Stimulated activated naive B cell treated with anti-CD40 and anti-IgM and Interleukin-4, amounts not matched to agents 10 μg/mL and 1 μg/mL and 100 μg/mL, for 72 hours (primary cell): ENCODE measurements at regions not wholly inside any gene's neighbourhood (a gene's known extent, or its start where the extent isn't known, plus 50 kb on each side); places are given as distances from the start of the nearest gene placed in this dataset.
"Not testable (repeated sequence)": the region's sequence is repeated elsewhere in the genome, so short reads cannot be mapped to it uniquely, and the experiment has no call there.

Experiments
- ATAC-seq, 2 donors: fragments of 150-1000 bp; cut with Tn5 transposase; replicated peaks; 2 replicates each; pipeline ENCODE4 v1.10.0; 2021; ENCODE audit warnings: moderate library complexity in 1 of 2
- DNase-seq: peaks from one replicate; pipeline ENCODE4 v3.0.0; 2021
- H3K27ac Mint-ChIP-seq: one replicate; pipeline ENCODE4 v1.8.0; 2022; ENCODE audit warnings: mild to moderate bottlenecking, mixed read lengths
- H3K27me3 Mint-ChIP-seq, 2 donors: one replicate each; pipeline ENCODE4 v1.8.0; 2022; ENCODE audit warnings: mixed read lengths in 2 of 2
- H3K36me3 Mint-ChIP-seq, 2 donors: one replicate each; pipeline ENCODE4 v1.8.0; 2022; ENCODE audit warnings: mixed read lengths in 2 of 2, mild to moderate bottlenecking in 1 of 2
- H3K4me1 Mint-ChIP-seq, 2 donors: one replicate each; pipeline ENCODE4 v1.8.0; 2022; ENCODE audit warnings: mixed read lengths in 2 of 2, mild to moderate bottlenecking in 1 of 2
- H3K4me3 Mint-ChIP-seq, 2 donors: one replicate each; pipeline ENCODE4 v1.8.0; 2022; ENCODE audit warnings: mild to moderate bottlenecking in 2 of 2, mixed read lengths in 2 of 2, moderate library complexity in 1 of 2
- H3K9me3 Mint-ChIP-seq, 2 donors: one replicate each; pipeline ENCODE4 v1.8.0; 2022; ENCODE audit warnings: mixed read lengths in 2 of 2, mild to moderate bottlenecking in 1 of 2

DNA sequence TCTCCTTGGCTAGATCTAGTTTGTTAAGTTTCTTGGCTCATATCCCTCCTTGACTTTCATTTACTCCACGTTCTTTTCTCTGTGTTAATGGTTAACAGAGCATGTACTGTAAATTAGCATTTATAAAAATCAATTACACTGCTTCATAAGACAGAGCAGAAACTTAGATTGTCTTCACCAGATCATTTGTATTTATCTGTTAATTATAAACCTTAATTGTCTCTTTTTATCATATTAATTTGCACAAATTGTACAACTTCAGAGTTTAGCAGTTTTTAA lies 221.2 kb upstream of the EGLN3 start:
- no peak overlapping the region for H3K4me3 Mint-ChIP-seq
- DNase-seq (no peak), ATAC-seq (no peak)
- H3K4me1 Mint-ChIP-seq, result peaks cover 4 to 8% of the 10 kb centered on the region in 2 donors
- H3K27ac Mint-ChIP-seq, result no peak overlapping the region
- no peaks in the 10 kb centered on the region for H3K36me3 Mint-ChIP-seq
- H3K27me3 Mint-ChIP-seq, result no peaks in the 10 kb centered on the region
- no peaks in the 10 kb centered on the region for H3K9me3 Mint-ChIP-seq

DNA sequence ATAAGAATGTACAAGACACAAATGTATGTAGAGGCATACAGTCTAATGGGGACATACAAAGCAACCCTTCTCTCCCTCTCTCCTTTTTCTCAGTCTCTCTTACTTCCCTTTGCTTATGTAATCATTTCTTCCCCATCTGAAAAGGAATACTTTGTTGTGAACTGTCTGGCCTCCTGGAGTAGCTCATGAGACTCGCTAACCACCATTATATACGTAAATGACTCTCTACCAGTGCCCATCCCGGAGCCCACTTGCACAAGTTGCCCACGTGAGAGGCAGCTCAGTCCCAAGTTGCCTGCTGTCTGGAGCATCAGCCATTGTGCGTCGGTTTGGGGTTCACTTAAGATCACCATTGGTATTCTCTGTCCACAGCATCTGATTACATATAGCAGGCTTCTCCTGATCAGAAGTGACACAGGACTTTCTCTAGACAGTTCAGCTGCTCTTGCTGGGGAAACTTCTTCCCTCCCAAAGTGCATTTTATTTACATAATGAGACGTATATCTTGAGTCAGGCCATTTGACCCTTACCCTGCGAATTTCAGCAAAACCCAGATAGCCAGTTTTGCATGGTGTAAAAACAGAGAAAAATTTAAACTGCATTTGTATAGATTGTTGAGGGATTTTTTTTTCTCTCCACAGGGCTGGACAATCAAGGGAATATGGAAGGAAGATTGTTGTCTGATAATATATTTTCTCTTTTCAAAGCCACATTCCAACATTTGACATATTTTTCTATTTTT lies 220.7 kb upstream of the EGLN3 start:
- Mint-ChIP-seq H3K4me3 (no peak overlapping the region), H3K4me1 (peaks cover 4 to 8% of the 10 kb centered on the region in 2 donors), H3K36me3 (no peaks in the 10 kb centered on the region), H3K9me3 (no peaks in the 10 kb centered on the region), H3K27me3 (no peaks in the 10 kb centered on the region), H3K27ac (no peak overlapping the region)
- no peak for ATAC-seq
- no peak for DNase-seq

DNA sequence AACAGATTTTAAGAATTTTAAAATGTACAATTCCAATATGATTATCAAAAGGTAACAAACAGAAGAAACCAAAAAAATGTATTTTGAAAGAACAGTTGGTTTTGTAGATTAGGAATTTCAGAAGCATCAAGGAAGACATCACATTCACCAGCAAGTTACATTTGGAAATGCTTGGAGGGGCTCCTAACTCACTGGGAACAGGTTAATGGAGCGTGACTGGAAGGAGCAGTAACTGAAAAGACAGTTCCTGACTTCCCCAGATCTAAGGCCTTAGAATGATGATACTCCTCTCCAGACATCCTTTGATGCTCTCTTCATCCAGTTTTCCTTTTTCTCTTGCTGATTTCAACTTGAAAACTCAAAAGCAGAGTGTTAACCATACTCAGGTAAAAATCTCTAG lies 220.0 kb upstream of the EGLN3 start:
- ATAC-seq (no peak), DNase-seq (no peak)
- Mint-ChIP-seq H3K36me3 (no peaks in the 10 kb centered on the region), H3K27ac (no peak overlapping the region), H3K9me3 (no peaks in the 10 kb centered on the region), H3K4me3 (no peak overlapping the region), H3K27me3 (peaks cover 0 to 5% of the 10 kb centered on the region in 2 donors), H3K4me1 (peaks cover 4% of the 10 kb centered on the region in 2 donors)

DNA sequence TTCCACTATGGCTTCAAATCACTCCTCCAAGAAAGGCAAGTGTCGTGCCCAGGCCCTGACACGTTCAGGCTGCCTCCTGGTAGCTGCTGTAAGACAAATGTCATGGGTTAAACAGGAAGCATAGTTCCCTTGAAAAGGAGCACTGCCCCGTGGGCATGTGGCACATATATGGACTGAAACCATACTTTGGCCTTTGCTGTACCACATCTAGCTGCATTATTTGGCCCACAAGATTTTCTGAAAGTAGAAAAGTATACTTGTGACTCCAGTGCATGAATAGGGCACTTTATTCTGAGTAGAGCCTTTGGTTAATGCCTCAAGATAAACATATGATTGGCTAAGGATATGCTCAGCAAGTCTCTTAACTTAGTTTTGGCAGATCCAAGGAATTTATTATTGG lies 218.7 kb upstream of the EGLN3 start:
- DNase-seq (no peak), ATAC-seq (no peak)
- H3K27ac Mint-ChIP-seq, result no peak overlapping the region
- no peaks in the 10 kb centered on the region for H3K4me1 Mint-ChIP-seq
- H3K9me3 Mint-ChIP-seq, result no peaks in the 10 kb centered on the region
- no peak overlapping the region for H3K4me3 Mint-ChIP-seq
- peaks cover 0 to 5% of the 10 kb centered on the region in 2 donors for H3K27me3 Mint-ChIP-seq
- H3K36me3 Mint-ChIP-seq, result no peaks in the 10 kb centered on the region

DNA sequence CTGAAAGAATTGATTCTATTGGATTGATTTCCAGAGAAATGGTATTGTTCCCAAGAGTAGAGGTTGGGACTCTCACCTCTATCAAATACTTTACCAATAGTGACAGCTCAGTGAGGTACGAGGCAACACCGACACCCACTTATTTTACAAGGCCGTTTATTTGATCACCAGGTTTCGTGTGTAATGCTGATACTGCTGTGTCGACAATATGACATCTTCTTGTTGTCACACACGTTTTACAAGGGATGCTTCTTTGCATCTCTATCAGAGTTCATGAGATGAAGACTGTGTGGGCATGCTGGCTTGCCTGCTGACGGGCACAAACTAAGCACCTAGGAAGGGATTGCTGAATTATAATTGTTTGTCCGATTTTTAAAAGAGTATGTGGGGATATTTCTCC lies 217.8 kb upstream of the EGLN3 start:
- no peak overlapping the region for H3K27ac Mint-ChIP-seq

DNA sequence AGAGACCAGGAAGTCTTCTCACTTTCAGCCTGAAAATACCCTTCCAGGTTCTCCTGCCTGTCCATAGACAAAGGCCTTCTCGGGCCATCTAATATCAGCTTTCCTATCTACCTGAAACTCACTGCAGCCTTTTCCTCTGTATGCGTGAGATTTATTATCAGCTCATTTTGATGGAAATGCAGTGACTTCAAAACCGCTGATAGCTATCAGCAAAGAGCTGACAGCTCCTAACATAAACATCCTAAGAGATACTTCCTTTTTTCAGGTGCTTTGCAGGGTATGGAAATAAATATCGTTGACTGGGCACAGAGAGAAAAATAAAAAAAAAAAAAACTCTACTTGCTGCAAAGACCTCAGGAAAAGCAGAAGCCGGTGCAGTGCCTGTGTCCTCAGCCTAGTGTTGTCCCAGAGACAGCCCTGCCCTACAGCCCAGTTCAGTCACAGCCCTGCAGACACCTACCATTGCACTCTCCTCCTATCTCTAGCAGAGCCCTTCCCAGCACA lies 215.0 kb upstream of the EGLN3 start:
- no peaks in the 10 kb centered on the region for H3K4me1 Mint-ChIP-seq
- ATAC-seq (no peak), DNase-seq (no peak)
- no peak overlapping the region for H3K27ac Mint-ChIP-seq
- no peaks in the 10 kb centered on the region for H3K9me3 Mint-ChIP-seq
- no peak overlapping the region for H3K4me3 Mint-ChIP-seq
- H3K36me3 Mint-ChIP-seq, result no peaks in the 10 kb centered on the region
- H3K27me3 Mint-ChIP-seq, result peaks cover 0 to 8% of the 10 kb centered on the region in 2 donors

More for the DNA sequence above, 217.8 kb upstream of the EGLN3 start:
- Mint-ChIP-seq H3K36me3 (no peaks in the 10 kb centered on the region), H3K4me3 (no peak overlapping the region), H3K27me3 (peaks cover 0 to 5% of the 10 kb centered on the region in 2 donors), H3K4me1 (no peaks in the 10 kb centered on the region), H3K9me3 (no peaks in the 10 kb centered on the region)
- DNase-seq (no peak), ATAC-seq (no peak)

DNA sequence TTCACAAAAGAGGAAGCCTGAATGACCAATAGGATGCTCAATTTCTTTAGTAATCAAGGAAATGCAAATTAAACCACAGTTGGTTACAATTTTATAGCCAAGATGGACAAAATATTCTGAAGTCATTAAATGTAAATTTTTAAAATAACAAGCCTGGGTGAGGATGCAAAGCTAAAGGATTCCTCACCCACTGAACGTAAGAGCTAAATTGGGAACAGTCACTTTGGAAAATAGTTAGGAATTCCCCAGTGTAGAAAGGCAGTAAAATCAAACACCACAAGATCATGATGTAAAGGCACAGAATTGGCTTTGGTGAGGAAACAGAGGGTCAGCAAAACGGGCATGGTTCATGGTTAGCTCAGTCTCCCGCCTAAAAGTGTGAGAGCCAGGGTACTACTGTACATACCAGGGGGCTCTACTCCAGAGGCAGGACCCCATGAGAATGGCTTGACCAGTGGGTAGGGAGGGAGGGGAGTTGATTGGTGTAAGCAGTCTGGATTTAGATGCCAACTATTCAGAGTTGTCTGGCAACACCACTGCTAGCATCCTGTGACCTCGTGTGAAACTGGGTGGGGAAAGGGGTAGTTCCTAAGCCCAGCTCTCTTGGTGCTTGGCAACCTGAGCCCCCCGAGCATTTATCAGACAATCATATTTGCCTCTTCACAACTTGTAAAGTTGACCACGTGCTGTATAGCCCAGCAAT lies 213.4 kb upstream of the EGLN3 start:
- Mint-ChIP-seq H3K27ac (no peak overlapping the region), H3K9me3 (no peaks in the 10 kb centered on the region), H3K4me3 (no peak overlapping the region), H3K36me3 (no peaks in the 10 kb centered on the region), H3K4me1 (no peaks in the 10 kb centered on the region), H3K27me3 (peaks cover 0 to 8% of the 10 kb centered on the region in 2 donors)
- DNase-seq, result no peak
- ATAC-seq, result no peak

DNA sequence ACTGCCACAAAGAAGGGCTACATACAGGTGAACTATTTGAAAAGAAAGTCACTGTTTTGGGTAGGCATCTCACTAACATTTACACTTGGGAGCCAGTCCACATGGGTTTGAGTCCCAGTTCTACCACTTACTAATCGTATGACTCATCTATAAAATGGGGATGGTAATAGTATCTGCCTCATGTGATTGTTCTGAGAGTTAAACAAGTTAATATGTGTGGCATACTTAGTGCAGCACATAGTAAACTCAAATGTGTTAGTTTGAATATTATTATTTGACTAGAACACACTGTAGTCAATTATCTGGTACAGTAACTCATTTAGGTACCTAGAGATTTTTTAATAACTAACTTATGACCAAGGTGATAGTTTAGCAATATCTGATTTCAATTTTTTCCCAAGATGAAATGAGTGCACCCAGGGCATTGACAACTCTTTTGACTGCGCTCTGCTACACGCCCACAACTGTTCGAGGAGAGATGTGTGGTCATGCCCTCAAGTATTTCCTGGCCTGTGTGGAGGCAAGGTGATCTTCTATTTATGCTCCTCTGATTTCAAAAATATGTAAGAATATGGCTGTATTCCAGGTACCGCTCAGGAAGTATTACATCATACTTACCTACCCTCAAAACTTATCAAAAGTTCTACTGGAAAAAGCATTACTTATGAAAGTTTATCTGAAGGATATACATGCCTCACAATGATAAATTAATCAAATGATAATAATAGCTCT lies 210.6 kb upstream of the EGLN3 start:
- Mint-ChIP-seq H3K36me3 (no peaks in the 10 kb centered on the region), H3K4me1 (no peaks in the 10 kb centered on the region), H3K27me3 (peaks cover 0 to 8% of the 10 kb centered on the region in 2 donors), H3K9me3 (no peaks in the 10 kb centered on the region), H3K4me3 (no peak overlapping the region), H3K27ac (no peak overlapping the region)
- ATAC-seq, result no peak
- DNase-seq, result no peak

DNA sequence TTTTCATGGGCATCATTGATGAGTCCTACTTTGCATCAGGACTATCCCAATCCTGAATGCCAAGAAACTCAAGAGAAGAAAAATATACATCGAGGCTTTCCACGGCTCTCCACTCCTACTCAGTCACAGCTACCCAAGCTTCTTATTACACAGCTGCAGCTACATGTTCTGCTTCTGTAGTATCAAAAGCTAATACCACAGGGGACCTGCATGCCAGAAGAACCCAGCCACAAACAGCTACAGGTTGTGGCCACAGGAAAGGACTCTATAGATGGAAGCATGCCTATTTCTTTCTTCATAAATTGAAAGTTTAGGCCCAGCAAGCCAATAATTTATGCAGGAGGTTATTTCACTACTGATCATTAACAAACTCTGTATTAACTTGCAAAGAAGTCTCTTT lies 209.7 kb upstream of the EGLN3 start:
- no peak for ATAC-seq
- no peak overlapping the region for H3K27ac Mint-ChIP-seq
- peaks cover 0 to 4% of the 10 kb centered on the region in 2 donors for H3K27me3 Mint-ChIP-seq
- H3K9me3 Mint-ChIP-seq, result no peaks in the 10 kb centered on the region
- no peak overlapping the region for H3K4me3 Mint-ChIP-seq
- DNase-seq, result no peak
- no peaks in the 10 kb centered on the region for H3K36me3 Mint-ChIP-seq
- no peaks in the 10 kb centered on the region for H3K4me1 Mint-ChIP-seq

DNA sequence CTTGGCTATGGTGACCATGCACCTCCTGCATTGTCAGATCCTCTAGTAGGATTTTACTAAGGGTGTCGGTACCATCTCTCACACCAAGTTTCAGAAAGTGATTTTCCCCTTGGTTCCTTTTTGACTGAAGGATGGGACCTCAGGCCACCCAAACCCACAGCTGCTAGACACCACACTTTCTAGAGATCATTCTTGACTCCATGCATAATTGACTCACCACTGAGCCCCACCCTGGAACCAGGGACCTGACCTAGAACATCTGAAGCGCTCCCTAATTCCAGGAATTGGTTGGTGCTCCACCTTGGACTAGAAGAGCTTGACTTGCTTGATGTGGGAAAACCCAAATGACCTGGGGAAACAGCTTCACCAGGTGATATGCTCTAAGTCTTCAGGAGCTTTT lies 206.8 kb upstream of the EGLN3 start:
- no peak overlapping the region for H3K4me3 Mint-ChIP-seq
- H3K27me3 Mint-ChIP-seq, result peaks cover 0 to 2% of the 10 kb centered on the region in 2 donors
- DNase-seq, result no peak
- H3K4me1 Mint-ChIP-seq, result no peaks in the 10 kb centered on the region
- no peak for ATAC-seq
- H3K9me3 Mint-ChIP-seq, result no peaks in the 10 kb centered on the region
- no peaks in the 10 kb centered on the region for H3K36me3 Mint-ChIP-seq
- H3K27ac Mint-ChIP-seq, result no peak overlapping the region

DNA sequence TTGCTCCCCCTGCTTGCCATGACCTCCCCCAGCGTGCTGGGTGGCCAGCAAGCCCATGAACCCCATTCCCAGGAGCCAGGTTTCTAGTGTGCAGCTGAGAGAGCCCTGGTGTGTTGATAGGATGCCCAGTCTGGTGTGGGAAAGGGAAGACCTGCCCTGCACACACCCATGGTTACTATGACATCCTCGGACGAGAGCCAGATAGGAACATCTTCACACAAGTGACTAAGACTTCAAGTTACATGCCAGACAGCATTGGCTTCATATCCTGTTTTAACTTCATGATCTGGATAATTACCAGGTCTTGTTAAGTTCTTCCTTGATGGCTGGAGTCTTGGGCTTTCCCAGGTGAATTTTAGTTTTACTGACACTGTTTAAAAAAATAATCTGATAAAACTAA lies 196.6 kb upstream of the EGLN3 start:
- no peaks in the 10 kb centered on the region for H3K36me3 Mint-ChIP-seq
- DNase-seq (no peak), ATAC-seq (no peak)
- peaks cover 3 to 5% of the 10 kb centered on the region in 2 donors for H3K9me3 Mint-ChIP-seq
- no peak overlapping the region for H3K4me3 Mint-ChIP-seq
- peaks cover 0 to 6% of the 10 kb centered on the region in 2 donors for H3K27me3 Mint-ChIP-seq
- H3K27ac Mint-ChIP-seq, result no peak overlapping the region
- H3K4me1 Mint-ChIP-seq, result no peaks in the 10 kb centered on the region

DNA sequence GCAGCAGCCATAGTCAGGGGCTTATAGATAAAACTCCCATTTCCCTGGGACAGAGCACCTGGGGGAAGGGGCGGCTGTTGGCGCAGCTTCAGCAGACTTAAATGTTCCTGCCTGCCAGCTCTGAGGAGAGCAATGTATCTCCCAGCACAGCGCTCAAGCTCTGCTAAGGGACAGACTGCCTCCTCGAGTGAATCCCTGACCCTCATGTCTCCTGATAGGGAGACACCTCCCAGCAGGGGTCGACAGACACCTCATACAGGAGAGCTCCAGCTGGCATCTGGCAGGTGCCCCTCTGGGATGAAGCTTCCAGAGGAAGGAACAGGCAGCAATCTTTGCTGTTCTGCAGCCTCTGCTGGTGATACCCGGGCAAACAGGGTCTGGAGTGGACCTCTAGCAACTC lies 189.3 kb upstream of the EGLN3 start:
- H3K27me3 Mint-ChIP-seq, DNase-seq, H3K9me3 Mint-ChIP-seq, H3K27ac Mint-ChIP-seq, ATAC-seq, H3K36me3 Mint-ChIP-seq, H3K4me1 Mint-ChIP-seq, H3K4me3 Mint-ChIP-seq: not testable (repeated sequence)

DNA sequence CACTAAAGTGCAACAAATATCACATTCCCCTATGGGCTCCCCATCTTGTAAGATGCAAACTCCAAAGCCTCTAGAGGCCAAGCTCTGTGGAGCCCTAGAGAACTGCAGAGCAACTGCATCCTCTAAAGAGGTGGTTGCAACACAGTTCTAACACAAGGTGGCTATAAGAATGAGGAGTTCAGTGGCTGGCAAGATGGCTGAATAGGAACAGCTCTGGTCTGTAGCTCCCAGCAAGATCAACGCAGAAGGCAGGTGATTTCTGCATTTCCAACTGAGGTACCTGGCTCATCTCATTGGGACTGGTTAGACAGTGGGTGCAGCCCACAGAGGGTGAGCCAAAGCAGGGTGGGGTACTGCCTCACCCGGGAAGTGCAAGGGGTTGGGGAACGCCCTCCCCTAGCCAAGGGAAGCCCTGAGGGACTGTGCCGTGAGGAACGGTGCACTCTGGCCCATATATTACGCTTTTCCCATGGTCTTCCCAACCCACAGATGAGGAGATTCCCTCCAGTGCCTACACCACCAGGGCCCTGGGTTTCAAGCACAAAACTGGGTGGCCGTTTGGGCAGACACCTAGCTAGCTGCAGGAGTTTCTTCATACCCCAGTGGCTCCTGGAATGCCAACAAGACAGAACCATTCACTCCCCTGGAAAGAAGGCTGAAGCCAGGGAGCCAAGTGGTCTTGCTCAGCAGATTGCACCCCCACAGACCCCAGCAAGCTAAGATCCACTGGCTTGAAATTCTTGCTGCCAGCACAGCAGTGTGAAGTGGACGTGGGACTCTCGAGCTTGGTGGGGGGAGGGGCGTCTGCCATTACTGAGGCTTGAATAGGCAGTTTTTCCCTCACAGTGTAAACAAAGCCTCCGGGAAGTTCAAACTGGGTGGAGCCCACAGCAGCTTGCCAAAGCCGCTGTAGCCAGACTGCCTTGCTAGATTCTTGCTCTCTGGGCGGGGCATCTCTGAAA lies 188.6 kb upstream of the EGLN3 start:
- ATAC-seq, H3K4me3 Mint-ChIP-seq, H3K27ac Mint-ChIP-seq, H3K36me3 Mint-ChIP-seq, DNase-seq, H3K27me3 Mint-ChIP-seq, H3K9me3 Mint-ChIP-seq, H3K4me1 Mint-ChIP-seq: not testable (repeated sequence)

DNA sequence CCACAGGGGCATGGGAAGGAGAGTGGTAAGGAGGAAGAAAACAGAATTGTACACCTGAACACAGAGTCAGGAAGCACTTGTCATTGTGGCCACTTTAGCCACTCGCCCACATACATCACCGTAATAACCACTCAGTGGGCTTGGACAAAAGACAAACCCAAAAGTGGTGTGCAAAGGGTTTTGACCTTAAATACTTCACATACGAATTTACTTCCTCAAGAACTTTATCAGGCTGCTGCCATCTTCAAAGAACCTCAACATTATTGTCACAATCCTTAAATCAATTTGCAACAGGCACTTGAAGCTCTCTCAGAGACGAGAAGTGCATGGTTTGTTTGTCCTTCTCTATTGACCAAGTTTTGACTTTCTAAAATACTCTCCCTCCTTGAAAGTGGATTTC lies 187.3 kb upstream of the EGLN3 start:
- DNase-seq (no peak), ATAC-seq (no peak)
- H3K4me1 Mint-ChIP-seq, result no peaks in the 10 kb centered on the region
- H3K27ac Mint-ChIP-seq, result no peak overlapping the region
- H3K36me3 Mint-ChIP-seq, result no peaks in the 10 kb centered on the region
- H3K9me3 Mint-ChIP-seq, result peaks cover 4 to 9% of the 10 kb centered on the region in 2 donors
- no peak overlapping the region for H3K4me3 Mint-ChIP-seq
- peaks cover 6% of the 10 kb centered on the region in 2 donors for H3K27me3 Mint-ChIP-seq
